Nephron progenitor cell (in vitro differentiated cells): ENCODE measurements at regions not wholly inside any gene's neighbourhood (a gene's known extent, or its start where the extent isn't known, plus 50 kb on each side); places are given as distances from the start of the nearest gene placed in this dataset.

Experiments used
- DNase-seq: peaks from one replicate; pipeline ENCODE4 v3.0.0; 2021
- H3K27ac Mint-ChIP-seq: 2 replicates; pipeline ENCODE4 v1.8.0; 2021; ENCODE audit warnings: mild to moderate bottlenecking, moderate library complexity, mixed read lengths
- H3K27me3 Mint-ChIP-seq: 2 replicates; pipeline ENCODE4 v1.8.0; 2021; ENCODE audit warnings: mild to moderate bottlenecking, low read depth, mixed read lengths; ENCODE audit not compliant: poor library complexity
- H3K36me3 Mint-ChIP-seq: 2 replicates; pipeline ENCODE4 v1.8.0; 2021; ENCODE audit warnings: low read depth, mixed read lengths
- H3K4me1 Mint-ChIP-seq: 2 replicates; pipeline ENCODE4 v1.8.0; 2021; ENCODE audit warnings: mixed read lengths
- H3K4me3 Mint-ChIP-seq: 2 replicates; pipeline ENCODE4 v1.8.0; 2021; ENCODE audit warnings: mild to moderate bottlenecking, moderate library complexity, mixed read lengths
- H3K9me3 Mint-ChIP-seq: 2 replicates; pipeline ENCODE4 v1.8.0; 2021; ENCODE audit warnings: mild to moderate bottlenecking, moderate library complexity, mixed read lengths
- CTCF ChIP-seq: fragments of 200-600 bp; sonication (generic); IDR thresholded peaks from 2 replicates; pipeline ENCODE4 v1.5.0; 2021; ENCODE audit warnings: antibody characterized with exemption

GRCh38 chr17:79520167-79521165, 90.4 kb downstream of the RBFOX3 start:
- H3K27me3 Mint-ChIP-seq = peaks cover 3% of the 10 kb centered on the region
- no peaks in the 10 kb centered on the region for H3K36me3 Mint-ChIP-seq
- no peaks in the 10 kb centered on the region for H3K9me3 Mint-ChIP-seq
- no peak overlapping the region for H3K27ac Mint-ChIP-seq
- peaks cover 46% of the 10 kb centered on the region for H3K4me1 Mint-ChIP-seq
- TF ChIP-seq CTCF = no peak
- no peak overlapping the region for H3K4me3 Mint-ChIP-seq
- DNase-seq = no peak

GRCh38 chr17:79519601-79520000, 91.2 kb downstream of the RBFOX3 start:
- Mint-ChIP-seq H3K27ac (no peak overlapping the region), H3K4me1 (peaks cover 49% of the 10 kb centered on the region), H3K27me3 (peaks cover 8% of the 10 kb centered on the region), H3K4me3 (no peak overlapping the region), H3K36me3 (no peaks in the 10 kb centered on the region), H3K9me3 (no peaks in the 10 kb centered on the region)
- TF ChIP-seq CTCF = no peak
- no peak for DNase-seq

GRCh38 chr17:79518585-79519523, 92.0 kb downstream of the RBFOX3 start:
- H3K9me3 Mint-ChIP-seq = no peaks in the 10 kb centered on the region

GRCh38 chr17:79517827-79518584, 92.8 kb downstream of the RBFOX3 start:
- Mint-ChIP-seq H3K27me3 (peaks cover 8% of the 10 kb centered on the region), H3K9me3 (no peaks in the 10 kb centered on the region), H3K27ac (no peak overlapping the region), H3K4me3 (no peak overlapping the region), H3K4me1 (peaks cover 49% of the 10 kb centered on the region), H3K36me3 (no peaks in the 10 kb centered on the region)
- no peak for DNase-seq
- TF ChIP-seq CTCF = no peak

More at GRCh38 chr17:79518585-79519523, 92.0 kb downstream of the RBFOX3 start:
- Mint-ChIP-seq H3K4me1 (peaks cover 49% of the 10 kb centered on the region), H3K4me3 (no peak overlapping the region), H3K27me3 (peaks cover 8% of the 10 kb centered on the region), H3K36me3 (no peaks in the 10 kb centered on the region), H3K27ac (no peak overlapping the region)
- no peak for TF ChIP-seq CTCF
- DNase-seq = no peak
